Suprapubic skin (tissue), 4 donors: ENCODE measurements at regions not wholly inside any gene's neighbourhood (a gene's known extent, or its start where the extent isn't known, plus 50 kb on each side); places are given as distances from the start of the nearest gene placed in this dataset.

Source experiments
- EP300 ChIP-seq: sonication (generic); formaldehyde crosslinking; IDR thresholded peaks from one replicate; pipeline ENCODE4 v1.6.1; 2017; ENCODE audit warnings: antibody characterized with exemption
- POLR2A ChIP-seq, 2 donors: fragments of 450-650 bp; IDR thresholded peaks; one replicate each; pipeline ENCODE4 v1.6.1; 2017; ENCODE audit warnings: antibody characterized with exemption in 2 of 2, mild to moderate bottlenecking in 2 of 2, moderate library complexity in 2 of 2
- POLR2AphosphoS5 ChIP-seq, 3 donors: sonication (generic); formaldehyde crosslinking; IDR thresholded peaks; one replicate each; pipeline ENCODE4 v1.6.1; 2017; ENCODE audit warnings: antibody characterized with exemption in 3 of 3
- TF ChIP-seq, protein P1 (sequence below), 2 donors: fragments of 200-600 bp in 1 of 2; fragments of 450-650 bp in 1 of 2; sonication (generic) in 1 of 2; IDR thresholded peaks; one replicate each; pipeline ENCODE4 v1.5.1; 2016 to 2019; ENCODE audit warnings: antibody characterized with exemption in 2 of 2, mild to moderate bottlenecking in 1 of 2, moderate library complexity in 1 of 2

DNA sequence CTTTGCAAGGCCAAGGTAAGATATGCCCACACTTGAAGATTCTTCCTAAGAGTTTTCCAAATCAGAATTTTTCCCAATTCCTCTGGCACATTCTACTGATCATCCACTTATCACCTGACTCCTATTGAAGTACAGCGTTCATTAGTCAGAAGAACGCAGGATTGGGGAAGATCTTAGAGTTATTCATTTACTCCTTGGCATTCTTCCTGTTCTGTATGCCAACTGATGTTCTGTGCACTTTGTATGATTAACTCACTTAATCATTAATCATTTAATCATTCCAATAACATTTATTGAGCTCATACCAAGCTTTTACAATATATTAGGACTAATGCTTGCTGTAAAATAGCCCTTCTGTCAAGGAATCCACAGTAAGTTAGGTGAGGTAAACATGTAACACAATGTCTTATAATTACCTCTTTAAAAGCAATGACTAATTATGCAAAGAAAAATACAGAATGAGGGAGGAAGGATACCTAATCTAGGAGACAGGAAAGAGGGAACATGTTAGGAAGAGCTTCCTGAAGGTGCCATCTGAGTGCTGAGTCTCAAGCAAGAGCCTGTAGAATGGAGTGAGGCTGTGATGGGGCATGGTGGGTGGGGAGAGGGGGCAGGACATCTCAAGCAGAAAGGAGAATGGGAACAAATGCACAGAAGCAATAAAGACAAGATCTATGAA is 71.1 kb upstream of the DPT start:
- TF ChIP-seq, protein P1, sequence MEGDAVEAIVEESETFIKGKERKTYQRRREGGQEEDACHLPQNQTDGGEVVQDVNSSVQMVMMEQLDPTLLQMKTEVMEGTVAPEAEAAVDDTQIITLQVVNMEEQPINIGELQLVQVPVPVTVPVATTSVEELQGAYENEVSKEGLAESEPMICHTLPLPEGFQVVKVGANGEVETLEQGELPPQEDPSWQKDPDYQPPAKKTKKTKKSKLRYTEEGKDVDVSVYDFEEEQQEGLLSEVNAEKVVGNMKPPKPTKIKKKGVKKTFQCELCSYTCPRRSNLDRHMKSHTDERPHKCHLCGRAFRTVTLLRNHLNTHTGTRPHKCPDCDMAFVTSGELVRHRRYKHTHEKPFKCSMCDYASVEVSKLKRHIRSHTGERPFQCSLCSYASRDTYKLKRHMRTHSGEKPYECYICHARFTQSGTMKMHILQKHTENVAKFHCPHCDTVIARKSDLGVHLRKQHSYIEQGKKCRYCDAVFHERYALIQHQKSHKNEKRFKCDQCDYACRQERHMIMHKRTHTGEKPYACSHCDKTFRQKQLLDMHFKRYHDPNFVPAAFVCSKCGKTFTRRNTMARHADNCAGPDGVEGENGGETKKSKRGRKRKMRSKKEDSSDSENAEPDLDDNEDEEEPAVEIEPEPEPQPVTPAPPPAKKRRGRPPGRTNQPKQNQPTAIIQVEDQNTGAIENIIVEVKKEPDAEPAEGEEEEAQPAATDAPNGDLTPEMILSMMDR (IDR thresholded peaks at IDR 0.05), result no peak
- no peak for TF ChIP-seq POLR2A (IDR thresholded peaks at IDR 0.05)
- no peak for TF ChIP-seq POLR2AphosphoS5 (IDR thresholded peaks at IDR 0.05)
- TF ChIP-seq EP300, result no peak
